Right lobe of liver (tissue), 6 donors: ENCODE measurements at regions not wholly inside any gene's neighbourhood (a gene's known extent, or its start where the extent isn't known, plus 50 kb on each side); places are given as distances from the start of the nearest gene placed in this dataset.

ENCODE experiments used
- ATAC-seq, 4 donors: fragments of 200-7000 bp; cut with Tn5 transposase; one replicate each; pipeline ENCODE4 v1.9.1; 2020; ENCODE audit warnings: mild to moderate bottlenecking in 4 of 4, moderate library complexity in 4 of 4
- DNase-seq, 3 donors: peaks; one replicate each; pipeline ENCODE4 v3.0.0-alpha.2; 2020
- H3K27ac ChIP-seq, 3 donors: fragments of 200-600 bp; one replicate each; pipeline ENCODE4 v1.8.0; 2022
- H3K27me3 ChIP-seq, 2 donors: fragments of 200-600 bp; one replicate each; pipeline ENCODE4 v1.8.0; 2022
- H3K36me3 ChIP-seq, 4 donors: fragments of 200-600 bp; sonication (generic) in 1 of 4; one replicate each; pipeline versions ENCODE4 v1.5.1 to v1.8.0; 2017 to 2022; ENCODE audit warnings: control low read depth in 1 of 4
- H3K4me1 ChIP-seq, 4 donors: fragments of 200-600 bp; sonication (generic) in 1 of 4; one replicate each; pipeline versions ENCODE4 v1.5.1 to v1.8.0; 2017 to 2022; ENCODE audit warnings: control low read depth in 1 of 4
- H3K4me3 ChIP-seq, 3 donors: fragments of 200-600 bp; one replicate each; pipeline ENCODE4 v1.8.0; 2022
- H3K9me3 ChIP-seq, 4 donors: fragments of 200-600 bp; sonication (generic) in 1 of 4; one replicate each; pipeline versions ENCODE4 v1.5.1 to v1.8.0; 2017 to 2022; ENCODE audit warnings: control low read depth in 1 of 4
- CTCF ChIP-seq, 4 donors: fragments of 200-600 bp in 3 of 4; fragments of 450-650 bp in 1 of 4; IDR thresholded peaks; one replicate each; pipeline versions ENCODE4 v1.5.1 to v1.8.0; 2016 to 2022; ENCODE audit warnings: antibody characterized with exemption in 4 of 4, mild to moderate bottlenecking in 2 of 4
- POLR2A ChIP-seq: fragments of 450-650 bp; IDR thresholded peaks from one replicate; pipeline ENCODE4 v1.6.1; 2017; ENCODE audit warnings: antibody characterized with exemption, mild to moderate bottlenecking
- WGBS: methylation state at CpG from one replicate; pipeline ENCODE4 v1.1.6; 2018; ENCODE audit warnings: low coverage, low lambda C conversion rate; ENCODE audit not compliant: insufficient coverage; ENCODE audit errors: missing lambda C conversion rate; 5-methylcytosine and 5-hydroxymethylcytosine counted together
- intact Hi-C, 2 donors: fragments of 100-400 bp; cut with DNase I; formaldehyde crosslinking; loops; one replicate each; pipeline versions ENCODE4 v1.11.2 to v1.14.1; 2022
- donor health status: DM: no; HTN: yes; CAD: no.
- donor health status: DM: no; HTN: no; CAD: no.
- donor health status: DM: no; HTN: no; CAD: no.
- donor health status: DM: no; HTN: yes; CAD: no.
- donor health status: DM: no; HTN: yes; CAD: no.

- Histone ChIP-seq H3K9me3 (no peaks in the 10 kb centered on the region), H3K36me3 (no peaks in the 10 kb centered on the region), H3K4me3 (no peak overlapping the region), H3K4me1 (no peaks in the 10 kb centered on the region), H3K27ac (no peak overlapping the region), H3K27me3 (no peaks in the 10 kb centered on the region)
- intact Hi-C loops: no loop called here
- TF ChIP-seq CTCF (IDR thresholded peaks at IDR 0.05) (no peak), POLR2A (no peak)
- DNase-seq (no peak), ATAC-seq (no peak)
- 91% methylated on average over 1 of the region's 1 CpG for WGBS
Observed at GRCh38 chr14:38496092-38496491, 240.2 kb upstream of the CLEC14A start.

- TF ChIP-seq POLR2A: no peak
- TF ChIP-seq CTCF (IDR thresholded peaks at IDR 0.05): no peak
- ATAC-seq (no peak), DNase-seq (no peak)
- Histone ChIP-seq H3K36me3 (no peaks in the 10 kb centered on the region), H3K27ac (no peak overlapping the region), H3K9me3 (no peaks in the 10 kb centered on the region), H3K4me3 (no peak overlapping the region), H3K27me3 (no peaks in the 10 kb centered on the region), H3K4me1 (no peaks in the 10 kb centered on the region)
- intact Hi-C loops: no loop called here
Observed at GRCh38 chr14:38490273-38490672, 234.4 kb upstream of the CLEC14A start.

- Histone ChIP-seq H3K4me3 (no peak overlapping the region), H3K9me3 (no peaks in the 10 kb centered on the region), H3K36me3 (no peaks in the 10 kb centered on the region), H3K4me1 (no peaks in the 10 kb centered on the region), H3K27me3 (no peaks in the 10 kb centered on the region), H3K27ac (no peak overlapping the region)
- TF ChIP-seq CTCF (IDR thresholded peaks at IDR 0.05): no peak
- no peak for TF ChIP-seq POLR2A
- DNase-seq (no peak), ATAC-seq (no peak)
- intact Hi-C loops: no loop called here
- WGBS: 52% methylated on average over 2 of the region's 2 CpGs
Observed at GRCh38 chr14:38485026-38485425, 229.1 kb upstream of the CLEC14A start.

- DNase-seq: no peak
Observed at GRCh38 chr14:38481952-38482678, 226.2 kb upstream of the CLEC14A start.

More at GRCh38 chr14:38481952-38482678, 226.2 kb upstream of the CLEC14A start:
- no peak for TF ChIP-seq CTCF (IDR thresholded peaks at IDR 0.05)
- TF ChIP-seq POLR2A: no peak
- WGBS: 67% methylated on average over 1 of the region's 2 CpGs
- Histone ChIP-seq H3K4me1 (no peaks in the 10 kb centered on the region), H3K27ac (no peak overlapping the region), H3K36me3 (no peaks in the 10 kb centered on the region), H3K9me3 (no peaks in the 10 kb centered on the region), H3K4me3 (no peak overlapping the region), H3K27me3 (no peaks in the 10 kb centered on the region)
- intact Hi-C loops: no loop called here
- peak in 1 of 4 donors; percentile 34 for ATAC-seq
